ENCODE measurements at regions not wholly inside any gene's neighbourhood (a gene's known extent, or its start where the extent isn't known, plus 50 kb on each side); places are given as distances from the start of the nearest gene placed in this dataset.
A peak's percentile ranks its signal among the peaks of the same experiment; 100 is the strongest.
"Not testable (repeated sequence)": the region's sequence is repeated elsewhere in the genome, so short reads cannot be mapped to it uniquely, and the experiment has no call there.

- H3K27ac ChIP-seq (ENCODE audit: low read length) = no peak overlapping the region
- no peaks in the 10 kb centered on the region for H3K36me3 ChIP-seq (ENCODE audit: control insufficient read depth in 1 of 2, insufficient read depth in 2 of 2, low read length in 2 of 2)
- H3K4me3 ChIP-seq (ENCODE audit: low read depth in 1 of 2, low read length in 2 of 2) = peak overlapping the region in 1 of 2 donors; percentile 69
- peaks cover 0 to 11% of the 10 kb centered on the region in 2 donors for H3K4me1 ChIP-seq (ENCODE audit: control insufficient read depth in 1 of 2, insufficient read depth in 2 of 2, low read length in 2 of 2)
- H3K27me3 ChIP-seq (ENCODE audit: low read depth, low read length) = no peaks in the 10 kb centered on the region
- H3K9me3 ChIP-seq (ENCODE audit: control insufficient read depth in 1 of 2, low read length in 2 of 2) = no peaks in the 10 kb centered on the region
Measured at GRCh38 chr9:71446106-71446472, 322.2 kb downstream of the CEMIP2 start.

- Histone ChIP-seq H3K4me3 (ENCODE audit: low read depth in 1 of 2, low read length in 2 of 2) (no peak overlapping the region), H3K9me3 (ENCODE audit: control insufficient read depth in 1 of 2, low read length in 2 of 2) (no peaks in the 10 kb centered on the region), H3K27me3 (ENCODE audit: low read depth, low read length) (no peaks in the 10 kb centered on the region)
Measured at GRCh38 chr9:71442937-71443336, 321.5 kb upstream of the TRPM3 start.

GRCh38 chr9:71441266-71441665, 319.8 kb upstream of the TRPM3 start:
- Histone ChIP-seq H3K4me3 (ENCODE audit: low read depth in 1 of 2, low read length in 2 of 2) (no peak overlapping the region), H3K27ac (ENCODE audit: low read length) (no peak overlapping the region), H3K36me3 (ENCODE audit: control insufficient read depth in 1 of 2, insufficient read depth in 2 of 2, low read length in 2 of 2) (no peaks in the 10 kb centered on the region), H3K9me3 (ENCODE audit: control insufficient read depth in 1 of 2, low read length in 2 of 2) (no peaks in the 10 kb centered on the region), H3K27me3 (ENCODE audit: low read depth, low read length) (no peaks in the 10 kb centered on the region), H3K4me1 (ENCODE audit: control insufficient read depth in 1 of 2, insufficient read depth in 2 of 2, low read length in 2 of 2) (peaks cover 0 to 1% of the 10 kb centered on the region in 2 donors)

More at GRCh38 chr9:71442937-71443336, 321.5 kb upstream of the TRPM3 start:
- Histone ChIP-seq H3K4me1 (ENCODE audit: control insufficient read depth in 1 of 2, insufficient read depth in 2 of 2, low read length in 2 of 2) (peaks cover 0 to 11% of the 10 kb centered on the region in 2 donors), H3K27ac (ENCODE audit: low read length) (no peak overlapping the region), H3K36me3 (ENCODE audit: control insufficient read depth in 1 of 2, insufficient read depth in 2 of 2, low read length in 2 of 2) (no peaks in the 10 kb centered on the region)

- Histone ChIP-seq H3K36me3 (ENCODE audit: control insufficient read depth in 1 of 2, insufficient read depth in 2 of 2, low read length in 2 of 2) (no peaks in the 10 kb centered on the region), H3K4me3 (ENCODE audit: low read depth in 1 of 2, low read length in 2 of 2) (no peak overlapping the region), H3K4me1 (ENCODE audit: control insufficient read depth in 1 of 2, insufficient read depth in 2 of 2, low read length in 2 of 2) (no peaks in the 10 kb centered on the region), H3K27me3 (ENCODE audit: low read depth, low read length) (no peaks in the 10 kb centered on the region), H3K27ac (ENCODE audit: low read length) (no peak overlapping the region), H3K9me3 (ENCODE audit: control insufficient read depth in 1 of 2, low read length in 2 of 2) (peaks cover 0 to 5% of the 10 kb centered on the region in 2 donors)
Measured at GRCh38 chr9:71431931-71432330, 310.5 kb upstream of the TRPM3 start.

GRCh38 chr9:71407341-71407740, 285.9 kb upstream of the TRPM3 start:
- not testable (repeated sequence) for H3K4me3 ChIP-seq (ENCODE audit: low read depth in 1 of 2, low read length in 2 of 2); H3K4me1 ChIP-seq (ENCODE audit: control insufficient read depth in 1 of 2, insufficient read depth in 2 of 2, low read length in 2 of 2); H3K36me3 ChIP-seq (ENCODE audit: control insufficient read depth in 1 of 2, insufficient read depth in 2 of 2, low read length in 2 of 2); H3K9me3 ChIP-seq (ENCODE audit: control insufficient read depth in 1 of 2, low read length in 2 of 2); H3K27me3 ChIP-seq (ENCODE audit: low read depth, low read length); H3K27ac ChIP-seq (ENCODE audit: low read length)

GRCh38 chr9:71403106-71403505, 281.7 kb upstream of the TRPM3 start:
- H3K4me3 ChIP-seq (ENCODE audit: low read depth in 1 of 2, low read length in 2 of 2) = no peak overlapping the region
- no peaks in the 10 kb centered on the region for H3K9me3 ChIP-seq (ENCODE audit: control insufficient read depth in 1 of 2, low read length in 2 of 2)
- no peak overlapping the region for H3K27ac ChIP-seq (ENCODE audit: low read length)
- no peaks in the 10 kb centered on the region for H3K36me3 ChIP-seq (ENCODE audit: control insufficient read depth in 1 of 2, insufficient read depth in 2 of 2, low read length in 2 of 2)
- no peaks in the 10 kb centered on the region for H3K4me1 ChIP-seq (ENCODE audit: control insufficient read depth in 1 of 2, insufficient read depth in 2 of 2, low read length in 2 of 2)
- no peaks in the 10 kb centered on the region for H3K27me3 ChIP-seq (ENCODE audit: low read depth, low read length)

- no peak overlapping the region for H3K4me3 ChIP-seq (ENCODE audit: low read depth in 1 of 2, low read length in 2 of 2)
- H3K4me1 ChIP-seq (ENCODE audit: control insufficient read depth in 1 of 2, insufficient read depth in 2 of 2, low read length in 2 of 2) = no peaks in the 10 kb centered on the region
- H3K27me3 ChIP-seq (ENCODE audit: low read depth, low read length) = no peaks in the 10 kb centered on the region
- no peak overlapping the region for H3K27ac ChIP-seq (ENCODE audit: low read length)
- H3K36me3 ChIP-seq (ENCODE audit: control insufficient read depth in 1 of 2, insufficient read depth in 2 of 2, low read length in 2 of 2) = no peaks in the 10 kb centered on the region
- H3K9me3 ChIP-seq (ENCODE audit: control insufficient read depth in 1 of 2, low read length in 2 of 2) = no peaks in the 10 kb centered on the region
Measured at GRCh38 chr9:71393005-71393404, 271.6 kb upstream of the TRPM3 start.

- H3K36me3 ChIP-seq (ENCODE audit: control insufficient read depth in 1 of 2, insufficient read depth in 2 of 2, low read length in 2 of 2) = no peaks in the 10 kb centered on the region
- H3K27me3 ChIP-seq (ENCODE audit: low read depth, low read length) = no peaks in the 10 kb centered on the region
- no peaks in the 10 kb centered on the region for H3K4me1 ChIP-seq (ENCODE audit: control insufficient read depth in 1 of 2, insufficient read depth in 2 of 2, low read length in 2 of 2)
- no peak overlapping the region for H3K27ac ChIP-seq (ENCODE audit: low read length)
- no peak overlapping the region for H3K4me3 ChIP-seq (ENCODE audit: low read depth in 1 of 2, low read length in 2 of 2)
- no peaks in the 10 kb centered on the region for H3K9me3 ChIP-seq (ENCODE audit: control insufficient read depth in 1 of 2, low read length in 2 of 2)
Measured at GRCh38 chr9:71384343-71384742, 262.9 kb upstream of the TRPM3 start.

- no peaks in the 10 kb centered on the region for H3K36me3 ChIP-seq (ENCODE audit: control insufficient read depth in 1 of 2, insufficient read depth in 2 of 2, low read length in 2 of 2)
- H3K4me1 ChIP-seq (ENCODE audit: control insufficient read depth in 1 of 2, insufficient read depth in 2 of 2, low read length in 2 of 2) = no peaks in the 10 kb centered on the region
Measured at GRCh38 chr9:71383308-71383940, 262.0 kb upstream of the TRPM3 start.

GRCh38 chr9:71368157-71368556, 246.7 kb upstream of the TRPM3 start:
- Histone ChIP-seq H3K36me3 (ENCODE audit: control insufficient read depth in 1 of 2, insufficient read depth in 2 of 2, low read length in 2 of 2) (no peaks in the 10 kb centered on the region), H3K27me3 (ENCODE audit: low read depth, low read length) (no peaks in the 10 kb centered on the region), H3K4me3 (ENCODE audit: low read depth in 1 of 2, low read length in 2 of 2) (no peak overlapping the region), H3K27ac (ENCODE audit: low read length) (no peak overlapping the region), H3K4me1 (ENCODE audit: control insufficient read depth in 1 of 2, insufficient read depth in 2 of 2, low read length in 2 of 2) (no peaks in the 10 kb centered on the region), H3K9me3 (ENCODE audit: control insufficient read depth in 1 of 2, low read length in 2 of 2) (no peaks in the 10 kb centered on the region)

More at GRCh38 chr9:71383308-71383940, 262.0 kb upstream of the TRPM3 start:
- Histone ChIP-seq H3K4me3 (ENCODE audit: low read depth in 1 of 2, low read length in 2 of 2) (no peak overlapping the region), H3K9me3 (ENCODE audit: control insufficient read depth in 1 of 2, low read length in 2 of 2) (no peaks in the 10 kb centered on the region), H3K27me3 (ENCODE audit: low read depth, low read length) (no peaks in the 10 kb centered on the region), H3K27ac (ENCODE audit: low read length) (no peak overlapping the region)

GRCh38 chr9:71364186-71364955, 242.9 kb upstream of the TRPM3 start:
- Histone ChIP-seq H3K9me3 (ENCODE audit: control insufficient read depth in 1 of 2, low read length in 2 of 2) (no peaks in the 10 kb centered on the region), H3K27me3 (ENCODE audit: low read depth, low read length) (no peaks in the 10 kb centered on the region), H3K27ac (ENCODE audit: low read length) (no peak overlapping the region), H3K4me1 (ENCODE audit: control insufficient read depth in 1 of 2, insufficient read depth in 2 of 2, low read length in 2 of 2) (no peaks in the 10 kb centered on the region), H3K36me3 (ENCODE audit: control insufficient read depth in 1 of 2, insufficient read depth in 2 of 2, low read length in 2 of 2) (no peaks in the 10 kb centered on the region), H3K4me3 (ENCODE audit: low read depth in 1 of 2, low read length in 2 of 2) (no peak overlapping the region)

All from muscle layer of duodenum (tissue), 2 donors.